GM19397 (cell line): ENCODE measurements at regions not wholly inside any gene's neighbourhood (a gene's known extent, or its start where the extent isn't known, plus 50 kb on each side); places are given as distances from the start of the nearest gene placed in this dataset.
"Not testable (repeated sequence)": the region's sequence is repeated elsewhere in the genome, so short reads cannot be mapped to it uniquely, and the experiment has no call there.

Source experiments
- ATAC-seq: cut with Tn5 transposase; IDR thresholded peaks from one replicate; pipeline ENCODE4 v1.9.1; 2021; ENCODE audit warnings: mild to moderate bottlenecking, moderate library complexity; ENCODE audit not compliant: unreplicated experiment

GRCh38 chr16:16610389-16610967 lies 231.5 kb downstream of the NPIPA7 start:
- not testable (repeated sequence) for ATAC-seq

- ATAC-seq, result not testable (repeated sequence)
Measured at GRCh38 chr16:16613212-16613611, 234.3 kb downstream of the NPIPA7 start.

GRCh38 chr16:16614484-16614883 lies 235.5 kb downstream of the NPIPA7 start:
- not testable (repeated sequence) for ATAC-seq

- not testable (repeated sequence) for ATAC-seq
Measured at GRCh38 chr16:16618963-16619465, 240.1 kb downstream of the NPIPA7 start.

- not testable (repeated sequence) for ATAC-seq
Measured at GRCh38 chr16:16624367-16624766, 245.4 kb downstream of the NPIPA7 start.

- ATAC-seq, result not testable (repeated sequence)
Measured at GRCh38 chr16:16625140-16625539, 246.2 kb downstream of the NPIPA7 start.

- ATAC-seq, result not testable (repeated sequence)
Measured at GRCh38 chr16:16627865-16628264, 248.9 kb downstream of the NPIPA7 start.

GRCh38 chr16:16638231-16638630 lies 259.3 kb downstream of the NPIPA7 start:
- ATAC-seq, result not testable (repeated sequence)

GRCh38 chr16:16638714-16639113 lies 259.8 kb downstream of the NPIPA7 start:
- ATAC-seq, result not testable (repeated sequence)

- not testable (repeated sequence) for ATAC-seq
Measured at GRCh38 chr16:16643828-16644227, 264.9 kb downstream of the NPIPA7 start.

GRCh38 chr16:16648002-16648401 lies 269.1 kb downstream of the NPIPA7 start:
- not testable (repeated sequence) for ATAC-seq

- ATAC-seq, result not testable (repeated sequence)
Measured at GRCh38 chr16:16672180-16672812, 293.4 kb downstream of the NPIPA7 start.

- ATAC-seq, result not testable (repeated sequence)
Measured at GRCh38 chr16:16674820-16675219, 295.9 kb downstream of the NPIPA7 start.

GRCh38 chr16:16721849-16722248 lies 342.9 kb downstream of the NPIPA7 start:
- not testable (repeated sequence) for ATAC-seq

GRCh38 chr16:16722666-16723065 lies 343.7 kb downstream of the NPIPA7 start:
- not testable (repeated sequence) for ATAC-seq

GRCh38 chr16:16723819-16724519 lies 345.0 kb downstream of the NPIPA7 start:
- ATAC-seq, result not testable (repeated sequence)

- ATAC-seq, result not testable (repeated sequence)
Measured at GRCh38 chr16:16727048-16727447, 348.1 kb downstream of the NPIPA7 start.

GRCh38 chr16:16742573-16742972 lies 363.6 kb downstream of the NPIPA7 start:
- not testable (repeated sequence) for ATAC-seq

- not testable (repeated sequence) for ATAC-seq
Measured at GRCh38 chr16:16754992-16755667, 376.2 kb downstream of the NPIPA7 start.

GRCh38 chr16:16763449-16763848 lies 384.5 kb downstream of the NPIPA7 start:
- ATAC-seq, result no peak

GRCh38 chr16:16770717-16771116 lies 391.8 kb downstream of the NPIPA7 start:
- not testable (repeated sequence) for ATAC-seq
